ENCODE measurements at regions not wholly inside any gene's neighbourhood (a gene's known extent, or its start where the extent isn't known, plus 50 kb on each side); places are given as distances from the start of the nearest gene placed in this dataset.
"Not testable (repeated sequence)": the region's sequence is repeated elsewhere in the genome, so short reads cannot be mapped to it uniquely, and the experiment has no call there.

DNA sequence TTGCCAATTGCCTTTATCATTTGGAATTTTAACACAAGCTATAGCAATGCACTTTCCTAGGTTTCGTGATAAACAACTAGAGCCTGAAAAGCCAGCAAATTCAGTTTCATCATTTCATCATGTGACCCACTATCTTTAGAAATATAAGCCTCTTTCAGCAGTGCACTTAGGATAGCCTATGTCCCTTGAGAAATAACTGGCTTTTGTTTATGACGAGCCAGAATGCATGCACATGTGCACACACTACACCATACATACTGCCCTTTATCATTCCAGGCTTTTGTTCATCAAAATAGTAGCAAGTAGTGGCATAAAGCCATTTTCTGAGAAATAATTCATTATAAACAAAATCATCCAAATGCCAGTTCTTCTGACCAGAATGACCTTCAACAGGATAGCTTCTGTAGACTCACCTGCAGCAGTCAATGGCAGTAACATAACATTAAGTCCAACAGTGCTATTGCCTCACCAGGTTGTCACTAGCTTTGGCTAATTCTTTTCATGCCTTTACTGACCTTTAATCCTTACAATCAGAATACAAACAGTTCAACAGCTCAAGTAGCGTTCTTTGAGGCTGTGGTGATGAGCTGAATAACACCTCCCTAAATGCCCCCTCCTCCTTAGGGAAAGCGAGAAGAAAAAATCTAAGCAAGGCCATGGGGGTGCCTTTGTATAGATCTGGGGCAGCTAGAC lies 132.3 kb upstream of the SMARCA2 start:
- peaks cover 9% of the 10 kb centered on the region for H3K27me3 Mint-ChIP-seq
- DNase-seq, result no peak
- H3K9me3 Mint-ChIP-seq, result no peaks in the 10 kb centered on the region
- CTCF ChIA-PET, result no interaction called here
- H3K4me3 Mint-ChIP-seq, result no peak overlapping the region
- no peaks in the 10 kb centered on the region for H3K4me1 Mint-ChIP-seq
- no peak overlapping the region for H3K27ac Mint-ChIP-seq
- H3K36me3 Mint-ChIP-seq (ENCODE audit: low read depth), result no peaks in the 10 kb centered on the region
- POLR2A ChIA-PET, result no interaction called here

DNA sequence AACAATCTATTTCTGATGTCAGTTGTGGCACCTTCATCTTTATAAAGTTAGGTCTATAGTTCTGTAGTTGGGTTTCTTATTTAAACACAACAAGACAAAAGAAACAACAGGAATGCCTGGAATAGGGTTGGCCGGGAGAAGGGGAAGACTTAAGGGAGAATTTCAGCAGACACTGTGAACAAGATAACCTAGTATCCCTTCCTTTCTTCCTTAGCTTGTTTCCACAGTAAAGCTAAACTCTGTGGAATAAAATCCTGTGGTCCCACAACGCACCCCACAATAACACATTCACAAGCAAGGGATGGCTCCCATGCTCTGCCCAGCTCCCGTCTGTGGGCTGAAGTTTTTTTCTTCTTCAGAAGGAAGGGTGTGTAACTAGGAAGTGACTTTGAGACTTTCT lies 124.9 kb upstream of the SMARCA2 start:
- Mint-ChIP-seq H3K4me3 (no peak overlapping the region), H3K27ac (no peak overlapping the region), H3K4me1 (no peaks in the 10 kb centered on the region), H3K9me3 (no peaks in the 10 kb centered on the region), H3K36me3 (ENCODE audit: low read depth) (no peaks in the 10 kb centered on the region), H3K27me3 (peaks cover 17% of the 10 kb centered on the region)
- ChIA-PET CTCF (no interaction called here), POLR2A (interaction anchor here (1.4 kb wide), 1 partner anchor 10 kb away, joined by 4 read pairs; no protein-coding TSS in a partner anchor)
- DNase-seq, result no peak

DNA sequence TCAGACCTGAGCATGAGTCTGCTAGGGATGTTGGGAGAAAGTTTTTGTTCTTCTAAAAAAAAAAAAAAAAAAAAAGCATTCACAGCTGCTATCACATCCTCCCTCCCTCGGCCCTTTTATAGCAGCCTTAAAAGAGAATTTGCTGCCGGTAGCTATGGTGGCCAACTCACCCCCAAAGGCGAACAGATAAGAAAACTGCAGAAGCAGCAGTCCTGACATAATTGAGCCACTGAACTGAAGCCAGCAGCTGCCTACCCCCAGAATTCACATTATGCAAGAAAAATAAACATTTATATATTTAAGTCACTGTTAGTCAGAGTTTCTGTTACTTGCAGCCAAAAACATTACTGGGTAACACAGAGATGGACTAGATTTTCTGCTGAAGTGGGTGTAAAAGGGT lies 124.3 kb upstream of the SMARCA2 start:
- no peaks in the 10 kb centered on the region for H3K36me3 Mint-ChIP-seq (ENCODE audit: low read depth)
- H3K4me3 Mint-ChIP-seq, result no peak overlapping the region
- H3K9me3 Mint-ChIP-seq, result no peaks in the 10 kb centered on the region
- no peak overlapping the region for H3K27ac Mint-ChIP-seq
- no peak for DNase-seq
- CTCF ChIA-PET, result no interaction called here
- no peaks in the 10 kb centered on the region for H3K4me1 Mint-ChIP-seq
- peaks cover 17% of the 10 kb centered on the region for H3K27me3 Mint-ChIP-seq
- POLR2A ChIA-PET, result no interaction called here

DNA sequence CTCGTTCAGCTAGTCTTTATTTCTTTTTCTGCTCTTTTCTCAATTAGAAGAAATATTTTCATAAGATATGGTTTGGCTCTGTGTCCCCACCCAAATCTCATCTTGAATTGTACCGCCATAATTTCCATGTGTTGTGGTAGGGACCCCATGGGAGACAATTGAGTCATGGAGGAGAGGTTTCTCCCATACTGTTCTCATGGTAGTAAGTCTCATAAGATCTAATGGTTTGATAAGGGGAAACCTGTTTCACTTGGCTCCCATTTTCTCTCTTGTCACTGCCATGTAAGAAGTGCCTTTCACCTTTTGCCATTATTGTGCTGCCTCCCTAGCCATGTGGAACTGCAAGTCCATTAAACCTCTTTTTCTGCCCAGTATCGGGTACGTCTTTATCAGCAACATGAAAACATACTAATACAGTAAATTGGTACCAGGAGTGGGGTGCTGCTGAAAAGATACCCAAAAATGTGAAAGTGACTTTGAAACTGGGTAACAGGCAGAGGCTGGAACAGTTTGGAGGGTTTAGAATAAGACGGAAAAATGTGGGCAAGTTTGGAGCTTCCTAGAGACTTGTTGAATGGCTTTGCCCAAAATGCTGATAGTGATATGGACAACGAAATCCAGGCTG lies 112.0 kb upstream of the SMARCA2 start:
- DNase-seq; H3K27ac Mint-ChIP-seq; POLR2A ChIA-PET; CTCF ChIA-PET; H3K36me3 Mint-ChIP-seq (ENCODE audit: low read depth); H3K4me3 Mint-ChIP-seq; H3K27me3 Mint-ChIP-seq; H3K4me1 Mint-ChIP-seq: not testable (repeated sequence)
- peaks cover 13% of the 10 kb centered on the region for H3K9me3 Mint-ChIP-seq

DNA sequence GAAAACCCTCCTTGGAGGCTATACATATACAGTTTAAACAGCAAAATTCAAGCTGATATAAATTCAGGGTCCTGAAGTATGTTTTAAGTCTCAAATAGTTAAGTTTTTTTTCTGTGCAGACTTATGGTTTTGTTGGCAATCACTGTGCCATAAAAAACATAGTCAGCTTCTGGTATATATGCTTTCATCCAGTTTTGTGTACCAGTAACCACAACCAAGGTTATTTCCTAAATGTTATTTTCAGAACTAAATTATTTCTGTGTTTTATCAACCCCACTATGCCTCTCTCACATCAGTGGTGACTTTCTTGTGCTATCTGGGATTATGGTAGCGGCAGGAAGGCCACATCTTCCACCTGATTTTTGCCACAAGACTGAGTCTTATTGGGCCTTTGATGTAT lies 107.7 kb upstream of the SMARCA2 start:
- ChIA-PET POLR2A (no interaction called here), CTCF (no interaction called here)
- no peaks in the 10 kb centered on the region for H3K27me3 Mint-ChIP-seq
- H3K4me3 Mint-ChIP-seq, result no peak overlapping the region
- DNase-seq, result no peak
- H3K4me1 Mint-ChIP-seq, result no peaks in the 10 kb centered on the region
- H3K27ac Mint-ChIP-seq, result no peak overlapping the region
- peaks cover 12% of the 10 kb centered on the region for H3K9me3 Mint-ChIP-seq
- H3K36me3 Mint-ChIP-seq (ENCODE audit: low read depth), result no peaks in the 10 kb centered on the region

DNA sequence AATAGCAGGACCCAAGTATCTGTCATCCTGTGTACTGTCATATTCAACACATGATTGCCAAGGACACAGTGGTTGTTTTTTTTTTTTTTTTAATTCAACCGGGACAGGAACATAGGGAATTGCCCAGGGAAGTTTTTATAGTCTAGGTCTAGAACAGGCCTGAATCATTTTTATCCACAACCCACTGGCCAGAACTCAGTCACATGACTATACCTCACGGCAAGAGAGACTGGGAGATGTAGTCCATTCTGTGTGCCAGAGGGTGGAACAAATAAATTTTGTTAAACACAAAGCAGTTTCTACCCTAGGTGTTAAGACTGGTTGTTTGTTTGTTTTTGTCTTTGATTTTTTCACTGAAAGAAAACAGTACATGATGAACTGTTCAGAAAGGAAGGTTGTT lies 105.8 kb upstream of the SMARCA2 start:
- Mint-ChIP-seq H3K36me3 (ENCODE audit: low read depth) (no peaks in the 10 kb centered on the region), H3K27me3 (no peaks in the 10 kb centered on the region), H3K4me1 (no peaks in the 10 kb centered on the region), H3K9me3 (peaks cover 5% of the 10 kb centered on the region), H3K27ac (no peak overlapping the region), H3K4me3 (no peak overlapping the region)
- DNase-seq, result no peak
- ChIA-PET POLR2A (no interaction called here), CTCF (no interaction called here)

DNA sequence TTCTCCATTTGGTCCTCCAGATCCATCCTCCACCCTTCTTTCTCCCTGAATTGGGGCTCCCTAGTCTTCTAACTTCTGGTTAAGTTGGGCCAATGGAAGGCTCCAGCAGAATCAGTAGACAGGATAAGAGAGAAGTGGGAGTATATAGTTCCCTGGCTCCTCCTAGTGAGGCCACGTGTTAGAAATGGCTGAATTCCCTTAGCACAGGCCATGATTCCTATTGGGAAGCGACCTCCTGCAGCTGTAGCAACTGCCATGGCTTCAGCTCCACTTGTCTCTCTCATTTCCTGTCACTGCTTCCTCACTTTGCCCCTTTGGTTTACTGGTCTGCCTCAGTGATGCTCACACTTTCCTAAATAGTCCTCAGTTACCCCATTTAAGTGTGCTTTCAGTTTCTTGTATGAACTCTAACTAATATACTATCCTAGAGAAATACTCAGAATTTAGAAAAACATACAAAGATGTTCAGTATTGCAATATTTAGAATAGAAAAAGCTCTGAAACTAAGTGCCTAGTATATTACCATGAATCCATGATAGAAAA lies 104.8 kb upstream of the SMARCA2 start:
- CTCF ChIA-PET, result interaction anchor here (0.5 kb wide), 1 partner anchor 784 kb away, joined by 3 read pairs; no protein-coding TSS in a partner anchor
- Mint-ChIP-seq H3K4me1 (no peaks in the 10 kb centered on the region), H3K36me3 (ENCODE audit: low read depth) (no peaks in the 10 kb centered on the region), H3K27ac (no peak overlapping the region), H3K4me3 (no peak overlapping the region), H3K27me3 (no peaks in the 10 kb centered on the region), H3K9me3 (peaks cover 3% of the 10 kb centered on the region)
- POLR2A ChIA-PET, result no interaction called here
- no peak for DNase-seq

DNA sequence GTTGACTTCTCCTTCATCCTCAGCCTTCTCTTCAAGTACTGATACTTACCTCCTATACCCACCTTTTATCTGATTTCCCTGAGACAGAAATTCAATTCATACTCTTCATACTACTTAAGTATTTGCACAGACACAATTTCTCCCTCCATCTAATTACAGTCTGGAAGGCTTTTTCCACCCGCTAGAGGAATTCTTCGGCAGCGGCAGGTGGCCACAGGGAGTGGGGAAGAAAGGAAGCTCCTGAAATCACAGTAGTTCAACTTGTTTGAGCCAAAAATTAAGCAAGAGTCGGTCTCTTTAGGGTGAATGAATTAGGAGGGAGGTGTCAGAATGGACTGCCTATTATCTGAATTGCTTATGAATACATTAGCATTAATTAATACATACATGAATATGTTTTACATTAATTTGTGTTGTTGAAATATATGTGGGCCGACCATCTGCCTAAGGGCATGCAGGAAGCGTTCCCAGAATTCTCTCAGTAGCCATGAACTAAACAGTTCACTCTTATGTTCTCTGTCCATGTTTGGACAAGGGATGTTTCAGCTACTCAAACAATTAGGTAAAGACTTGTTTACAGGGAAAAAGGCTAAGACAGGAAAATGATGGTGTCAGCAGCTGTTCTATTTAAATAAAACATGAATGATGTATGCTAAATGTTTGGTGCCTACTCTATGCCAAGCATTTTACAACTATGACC lies 101.4 kb upstream of the SMARCA2 start:
- ChIA-PET POLR2A (no interaction called here), CTCF (no interaction called here)
- H3K4me3 Mint-ChIP-seq, result no peak overlapping the region
- peaks cover 5% of the 10 kb centered on the region for H3K27me3 Mint-ChIP-seq
- H3K9me3 Mint-ChIP-seq, result peaks cover 3% of the 10 kb centered on the region
- H3K36me3 Mint-ChIP-seq (ENCODE audit: low read depth), result no peaks in the 10 kb centered on the region
- no peak overlapping the region for H3K27ac Mint-ChIP-seq
- no peak for DNase-seq
- H3K4me1 Mint-ChIP-seq, result no peaks in the 10 kb centered on the region

DNA sequence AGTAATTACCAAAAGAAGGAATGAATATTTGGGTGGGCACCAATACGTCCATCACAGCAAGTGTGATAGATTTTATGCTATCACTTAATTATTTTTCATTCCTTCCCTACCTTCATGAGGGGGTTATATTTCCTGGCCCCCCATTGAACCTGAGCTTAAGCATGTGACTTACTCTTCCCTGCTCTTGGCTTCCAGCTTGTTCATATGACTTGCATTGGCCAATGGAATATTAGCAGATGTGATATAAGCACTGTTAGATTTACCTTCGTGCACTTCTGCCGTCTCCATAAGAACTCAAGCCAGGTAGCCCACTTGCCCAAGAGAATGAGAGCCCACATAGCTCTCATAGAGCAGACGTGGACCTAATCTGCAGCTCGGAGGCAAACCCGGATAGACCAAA lies 99.1 kb upstream of the SMARCA2 start:
- Mint-ChIP-seq H3K4me3 (no peak overlapping the region), H3K27me3 (peaks cover 5% of the 10 kb centered on the region), H3K27ac (no peak overlapping the region), H3K4me1 (no peaks in the 10 kb centered on the region), H3K9me3 (peaks cover 3% of the 10 kb centered on the region), H3K36me3 (ENCODE audit: low read depth) (no peaks in the 10 kb centered on the region)
- CTCF ChIA-PET, result no interaction called here
- DNase-seq, result no peak
- POLR2A ChIA-PET, result no interaction called here

DNA sequence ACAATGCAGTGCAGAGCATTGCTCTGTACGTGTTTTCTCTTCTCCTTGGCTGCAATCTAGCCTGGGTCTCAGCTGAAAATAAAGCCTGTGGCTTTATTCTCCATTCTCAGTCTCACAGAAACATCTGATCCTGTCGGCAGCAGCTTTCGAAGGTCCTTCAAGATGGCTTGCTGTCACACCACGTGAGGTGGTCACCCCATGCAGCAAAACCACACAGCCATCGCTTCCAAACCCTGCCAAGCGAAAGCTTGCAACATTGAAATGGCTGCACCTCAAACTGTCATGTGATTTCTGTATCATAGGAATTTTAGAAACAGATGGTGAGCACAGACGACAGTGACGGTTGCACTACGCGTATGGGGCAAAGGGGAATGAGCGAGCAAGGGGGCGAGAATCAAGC lies 98.5 kb upstream of the SMARCA2 start:
- no peaks in the 10 kb centered on the region for H3K4me1 Mint-ChIP-seq
- no peak for DNase-seq
- ChIA-PET POLR2A (no interaction called here), CTCF (no interaction called here)
- no peak overlapping the region for H3K4me3 Mint-ChIP-seq
- no peak overlapping the region for H3K27ac Mint-ChIP-seq
- no peaks in the 10 kb centered on the region for H3K36me3 Mint-ChIP-seq (ENCODE audit: low read depth)
- H3K27me3 Mint-ChIP-seq, result peaks cover 5% of the 10 kb centered on the region
- H3K9me3 Mint-ChIP-seq, result peaks cover 3% of the 10 kb centered on the region

DNA sequence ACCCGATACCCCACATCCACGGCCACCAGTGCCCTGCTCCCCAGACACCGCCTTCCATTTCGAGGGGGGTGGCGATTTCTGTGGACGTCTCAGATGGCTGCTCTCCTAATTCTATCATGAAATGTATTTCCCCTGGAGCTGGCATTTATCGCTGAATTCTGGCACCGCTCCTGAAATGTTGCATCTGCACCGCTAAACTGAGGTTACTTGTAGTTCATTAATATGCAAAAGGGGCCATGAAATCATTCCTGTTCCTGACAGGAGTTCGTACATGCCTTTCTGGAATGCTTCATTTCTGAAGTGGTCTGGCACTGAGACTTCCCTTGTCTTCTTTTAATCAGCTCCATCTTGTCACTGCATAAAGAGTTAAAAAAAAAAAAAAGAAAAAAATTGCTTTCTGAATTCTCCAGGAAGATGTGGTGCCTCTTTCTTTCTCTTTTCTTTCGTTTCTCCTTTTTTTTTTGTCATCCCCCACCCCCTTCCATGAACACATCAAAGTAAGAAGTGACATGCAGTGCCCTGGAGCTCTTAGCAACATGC lies 97.7 kb upstream of the SMARCA2 start:
- Mint-ChIP-seq H3K4me1 (no peaks in the 10 kb centered on the region), H3K27me3 (peaks cover 5% of the 10 kb centered on the region), H3K27ac (no peak overlapping the region), H3K4me3 (no peak overlapping the region), H3K36me3 (ENCODE audit: low read depth) (no peaks in the 10 kb centered on the region), H3K9me3 (no peaks in the 10 kb centered on the region)
- ChIA-PET CTCF (interaction anchor here (0.6 to 0.8 kb wide), 2 partner anchors 20 to 41 kb away, joined by 3 read pairs; no protein-coding TSS in a partner anchor), POLR2A (no interaction called here)
- no peak for DNase-seq

DNA sequence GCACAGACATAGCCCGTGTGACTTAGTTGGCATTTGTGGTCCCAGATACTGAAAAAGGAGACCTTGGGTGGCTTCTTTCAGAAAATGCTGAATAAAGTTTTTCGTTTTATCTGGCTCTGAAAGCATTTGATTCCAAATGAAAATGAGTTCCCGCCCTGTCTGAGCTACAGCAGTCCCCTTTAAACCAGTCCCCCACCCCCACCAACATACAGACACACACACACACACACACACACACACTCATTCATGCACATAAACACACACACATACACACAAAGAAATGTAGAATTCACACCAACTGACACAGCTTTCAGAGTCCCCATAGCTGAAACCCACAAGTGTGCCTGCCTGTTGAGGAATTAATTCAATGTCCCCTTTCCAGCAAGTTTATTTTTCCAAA lies 97.0 kb upstream of the SMARCA2 start:
- DNase-seq, result no peak
- Mint-ChIP-seq H3K27me3 (peaks cover 5% of the 10 kb centered on the region), H3K4me1 (no peaks in the 10 kb centered on the region), H3K27ac (no peak overlapping the region), H3K9me3 (no peaks in the 10 kb centered on the region), H3K4me3 (no peak overlapping the region), H3K36me3 (ENCODE audit: low read depth) (no peaks in the 10 kb centered on the region)
- ChIA-PET POLR2A (no interaction called here), CTCF (interaction anchor here (0.8 kb wide), 1 partner anchor 42 kb away, joined by 3 read pairs; no protein-coding TSS in a partner anchor)

DNA sequence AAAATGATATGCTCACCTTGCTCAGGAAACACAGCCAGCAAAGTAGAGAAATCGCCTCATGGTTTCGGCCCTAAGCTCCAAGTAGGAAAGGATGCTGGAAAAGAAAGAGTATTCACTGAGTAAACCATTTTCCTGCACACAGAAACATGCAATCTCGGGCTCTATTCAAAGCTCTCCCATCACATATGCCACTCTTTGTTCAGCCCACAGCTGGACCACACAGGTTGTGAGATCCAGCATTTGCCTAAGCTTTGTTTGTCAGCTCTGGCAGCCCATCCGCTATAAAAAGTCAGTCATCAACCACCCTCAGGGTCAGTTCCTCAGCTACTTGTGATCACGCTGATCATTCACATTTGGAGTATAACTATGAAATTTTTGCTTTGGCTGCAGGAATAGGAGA lies 96.5 kb upstream of the SMARCA2 start:
- Mint-ChIP-seq H3K36me3 (ENCODE audit: low read depth) (no peaks in the 10 kb centered on the region), H3K4me3 (no peak overlapping the region), H3K9me3 (no peaks in the 10 kb centered on the region), H3K27me3 (peaks cover 5% of the 10 kb centered on the region), H3K27ac (no peak overlapping the region), H3K4me1 (no peaks in the 10 kb centered on the region)
- DNase-seq, result no peak
- CTCF ChIA-PET, result no interaction called here
- POLR2A ChIA-PET, result no interaction called here

Data from activated CD4-positive, alpha-beta memory T cell treated with anti-CD3 and anti-CD28 coated beads, Interleukin-2, amount 10 ng/mL, durations not matched to agents 7 days and 5 days (primary cell).